CD4-positive, alpha-beta T cell (primary cell): ENCODE measurements at regions not wholly inside any gene's neighbourhood (a gene's known extent, or its start where the extent isn't known, plus 50 kb on each side); places are given as distances from the start of the nearest gene placed in this dataset.

Source experiments
- ATAC-seq: fragments of 200-7000 bp; cut with Tn5 transposase; one replicate; pipeline ENCODE4 v1.10.0; 2022; ENCODE audit warnings: mild to moderate bottlenecking; ENCODE audit not compliant: poor library complexity
- CTCF ChIA-PET: fragments of 350-600 bp; sonication (Branson Sonifier 250); formaldehyde crosslinking; loops from one replicate; lab custom pipeline; 2021; ENCODE audit warnings: antibody characterized with exemption, inconsistent platforms; lab: Charles Lee
- POLR2A ChIA-PET: fragments of 350-600 bp; sonication (Branson Sonifier 250); formaldehyde crosslinking; loops from one replicate; lab custom pipeline; 2021; ENCODE audit warnings: antibody characterized with exemption, inconsistent platforms; lab: Charles Lee
- DNase-seq, 14 experiments: peaks; one replicate each; pipeline ENCODE4 v3.0.0-alpha.2; 2013 to 2020; ENCODE audit warnings: mixed read lengths in 2 of 14
- H3K27ac ChIP-seq, 2 donors: one replicate each; pipeline versions ENCODE4 v1.5.1 to v1.7.0; 2013; ENCODE audit warnings: low read length in 2 of 2, low read depth in 1 of 2, mild to moderate bottlenecking in 1 of 2
- H3K27me3 ChIP-seq, 2 experiments: 1 replicate in 1 of 2; 2 replicates in 1 of 2; pipeline versions ENCODE4 v1.6.1 to v1.7.0; 2013; ENCODE audit warnings: low read length in 2 of 2, control low read depth in 1 of 2, mild to moderate bottlenecking in 1 of 2, moderate library complexity in 1 of 2; ENCODE audit not compliant: insufficient read depth in 2 of 2, control insufficient read depth in 1 of 2
- H3K36me3 ChIP-seq: one replicate; pipeline ENCODE4 v1.6.1; 2013; ENCODE audit warnings: low read length, control low read depth; ENCODE audit not compliant: insufficient read depth
- H3K4me1 ChIP-seq: one replicate; pipeline ENCODE4 v1.6.1; 2013; ENCODE audit warnings: low read length, control low read depth; ENCODE audit not compliant: insufficient read depth
- H3K4me3 ChIP-seq: one replicate; pipeline ENCODE4 v1.5.1; 2013; ENCODE audit warnings: mild to moderate bottlenecking, low read length, moderate library complexity
- H3K9me3 ChIP-seq, 2 experiments: 1 replicate in 1 of 2; 2 replicates in 1 of 2; pipeline versions ENCODE4 v1.6.1 to v1.7.0; 2013; ENCODE audit warnings: low read length in 2 of 2, mild to moderate bottlenecking in 2 of 2, control low read depth in 1 of 2, moderate library complexity in 1 of 2; ENCODE audit not compliant: control insufficient read depth in 1 of 2, insufficient read depth in 1 of 2
- H3K27ac Mint-ChIP-seq: one replicate; pipeline ENCODE4 v1.8.0; 2020; ENCODE audit warnings: mixed read lengths
- H3K27me3 Mint-ChIP-seq: one replicate; pipeline ENCODE4 v1.8.0; 2021; ENCODE audit warnings: mixed read lengths
- H3K36me3 Mint-ChIP-seq: one replicate; pipeline ENCODE4 v1.8.0; 2021; ENCODE audit warnings: low read depth, mixed read lengths
- H3K4me1 Mint-ChIP-seq: one replicate; pipeline ENCODE4 v1.8.0; 2021; ENCODE audit warnings: low read depth, mixed read lengths
- H3K4me3 Mint-ChIP-seq: one replicate; pipeline ENCODE4 v1.8.0; 2020; ENCODE audit warnings: mild to moderate bottlenecking, mixed read lengths
- H3K9me3 Mint-ChIP-seq: one replicate; pipeline ENCODE4 v1.8.0; 2020; ENCODE audit warnings: mixed read lengths
- CTCF ChIP-seq: fragments of 200-600 bp; IDR thresholded peaks from one replicate; pipeline ENCODE4 v1.8.0; 2022; ENCODE audit warnings: antibody characterized with exemption, mild to moderate bottlenecking
- intact Hi-C, 2 experiments: fragments of 100-400 bp; cut with DNase I in 1 of 2; cut with micrococcal nuclease in 1 of 2; formaldehyde crosslinking; loops; one replicate each; pipeline versions ENCODE4 v1.15.1 to v1.9.0; 2023 to 2025; cut with DNase I, micrococcal nuclease

GRCh38 chr21:28100366-28100765 lies 892.3 kb downstream of the LTN1 start:
- intact Hi-C loops: no loop called here
- CTCF ChIA-PET: no interaction called here

DNA sequence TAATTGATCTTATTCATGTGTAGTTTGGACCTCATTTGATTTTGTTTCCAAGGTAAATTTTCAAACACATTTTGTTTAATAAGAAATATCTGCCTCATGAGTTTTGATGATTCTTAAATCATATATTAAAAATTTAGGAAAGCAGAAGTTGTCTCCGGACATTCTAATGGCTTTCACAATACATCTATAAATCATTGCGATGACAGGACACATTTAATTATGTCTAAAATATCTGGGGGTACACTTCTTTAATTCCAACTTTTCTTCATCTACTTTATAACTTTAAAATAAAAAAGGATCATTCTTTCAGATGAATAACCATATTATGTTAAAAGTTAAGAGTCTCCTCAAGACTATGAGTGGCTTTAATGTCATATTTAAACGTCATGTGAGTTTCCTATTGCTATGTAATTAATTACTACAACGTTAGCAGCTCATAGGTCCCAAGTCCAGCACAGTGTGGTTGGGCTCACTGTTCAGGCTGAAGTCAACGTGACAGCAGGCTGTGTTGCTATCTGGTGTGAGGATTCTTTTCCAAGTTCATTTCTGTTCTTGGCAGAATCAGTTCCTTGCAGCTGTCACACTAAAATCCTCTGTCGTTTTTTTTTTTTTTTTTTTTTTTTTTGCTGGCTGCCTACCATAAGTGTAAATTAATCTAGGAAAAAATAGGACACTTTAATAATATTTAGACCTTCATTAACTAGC lies 893.5 kb downstream of the LTN1 start:
- Mint-ChIP-seq H3K4me3 (no peak overlapping the region), H3K4me1 (no peaks in the 10 kb centered on the region), H3K9me3 (no peaks in the 10 kb centered on the region), H3K36me3 (no peaks in the 10 kb centered on the region), H3K27ac (no peak overlapping the region), H3K27me3 (peaks cover 3% of the 10 kb centered on the region)
- Histone ChIP-seq H3K36me3 (no peaks in the 10 kb centered on the region), H3K27ac (no peak overlapping the region), H3K4me3 (no peak overlapping the region), H3K9me3 (no peaks in the 10 kb centered on the region), H3K4me1 (no peaks in the 10 kb centered on the region), H3K27me3 (no peaks in the 10 kb centered on the region)
- POLR2A ChIA-PET: no interaction called here
- intact Hi-C loops: no loop called here
- TF ChIP-seq CTCF: no peak
- CTCF ChIA-PET: no interaction called here
- ATAC-seq (no peak), DNase-seq (no peak)

More at GRCh38 chr21:28100366-28100765, 892.3 kb downstream of the LTN1 start:
- peaks cover 3% of the 10 kb centered on the region for H3K27me3 Mint-ChIP-seq
- Histone ChIP-seq H3K27me3 (no peaks in the 10 kb centered on the region), H3K27ac (no peak overlapping the region), H3K4me3 (no peak overlapping the region), H3K4me1 (no peaks in the 10 kb centered on the region), H3K36me3 (no peaks in the 10 kb centered on the region), H3K9me3 (no peaks in the 10 kb centered on the region)
- no peaks in the 10 kb centered on the region for H3K9me3 Mint-ChIP-seq
- DNase-seq (no peak), ATAC-seq (no peak)
- no peak for TF ChIP-seq CTCF
- H3K4me3 Mint-ChIP-seq: no peak overlapping the region
- H3K36me3 Mint-ChIP-seq: no peaks in the 10 kb centered on the region
- POLR2A ChIA-PET: no interaction called here
- H3K27ac Mint-ChIP-seq: no peak overlapping the region
- no peaks in the 10 kb centered on the region for H3K4me1 Mint-ChIP-seq

GRCh38 chr21:28091466-28091865 lies 901.2 kb downstream of the LTN1 start:
- ATAC-seq (no peak), DNase-seq (no peak)
- ChIA-PET CTCF (interaction anchor here (1.5 kb wide), 1 partner anchor 10 kb away, joined by 3 read pairs; no protein-coding TSS in a partner anchor), POLR2A (no interaction called here)
- Histone ChIP-seq H3K27ac (no peak overlapping the region), H3K4me1 (no peaks in the 10 kb centered on the region), H3K27me3 (no peaks in the 10 kb centered on the region), H3K4me3 (no peak overlapping the region), H3K9me3 (peaks cover 0 to 6% of the 10 kb centered on the region in 2 experiments), H3K36me3 (no peaks in the 10 kb centered on the region)
- Mint-ChIP-seq H3K4me3 (no peak overlapping the region), H3K36me3 (no peaks in the 10 kb centered on the region), H3K4me1 (no peaks in the 10 kb centered on the region), H3K27me3 (no peaks in the 10 kb centered on the region), H3K9me3 (no peaks in the 10 kb centered on the region), H3K27ac (no peak overlapping the region)
- TF ChIP-seq CTCF: no peak
- intact Hi-C loops: no loop called here
